GM12878 (cell line): ENCODE measurements at regions not wholly inside any gene's neighbourhood (a gene's known extent, or its start where the extent isn't known, plus 50 kb on each side); places are given as distances from the start of the nearest gene placed in this dataset.

Source experiments
- MXI1 ChIP-seq: fragments of 150-350 bp; IDR thresholded peaks from 2 replicates; pipeline ENCODE4 v1.6.1; 2011; ENCODE audit warnings: low read depth, mild to moderate bottlenecking, inconsistent platforms, low read length, improper control_type of control experiment
- RUNX3 ChIP-seq: IDR thresholded peaks from 2 replicates; pipeline ENCODE4 v1.6.1; 2012; ENCODE audit warnings: low read length, inconsistent platforms
- SIN3A ChIP-seq: IDR thresholded peaks from 2 replicates; pipeline ENCODE4 v1.6.1; 2012; ENCODE audit warnings: low read depth, low read length, improper control_type of control experiment
- TAF1 ChIP-seq: IDR thresholded peaks from 2 replicates; pipeline ENCODE4 v1.6.1; 2011; ENCODE audit warnings: mild to moderate bottlenecking, low read depth, low read length, borderline replicate concordance
- YY1 ChIP-seq: IDR thresholded peaks from 2 replicates; pipeline ENCODE4 v1.6.1; 2011; ENCODE audit warnings: low read depth, mild to moderate bottlenecking, low read length
- TF ChIP-seq, protein P1 (sequence below), 3 experiments: IDR thresholded peaks in 2 of 3; conservative IDR thresholded peaks in 1 of 3; 2 replicates each; pipeline ENCODE4 v1.5.1; 2011; ENCODE audit warnings: low read depth in 3 of 3, low read length in 3 of 3, mild to moderate bottlenecking in 3 of 3, control low read depth in 2 of 3, moderate library complexity in 2 of 3, inconsistent platforms in 1 of 3, mixed read lengths in 1 of 3; ENCODE audit not compliant: control insufficient read depth in 2 of 3, insufficient read depth in 1 of 3; ENCODE audit errors: extremely low read depth in 1 of 3

DNA sequence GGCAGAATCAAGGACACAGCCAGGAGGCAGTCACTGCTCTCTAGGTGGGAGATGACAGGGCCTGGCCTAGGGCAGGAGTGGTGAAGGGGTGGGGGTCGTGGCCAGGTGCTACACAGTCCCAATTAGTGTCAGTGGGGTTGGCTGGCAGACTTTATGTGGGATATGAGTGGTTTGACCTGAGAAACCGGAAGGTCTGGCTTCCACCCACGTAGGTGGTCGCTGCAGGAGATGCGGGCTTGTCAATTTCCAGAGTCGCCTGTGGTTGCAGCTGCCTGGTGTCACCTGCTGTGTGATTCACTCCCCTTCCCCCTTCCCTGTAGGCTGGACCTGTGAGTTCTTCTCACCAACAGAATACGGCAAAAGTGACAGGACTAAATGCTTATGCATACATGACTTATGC, 124.3 kb downstream of the KLF6 start:
- TF ChIP-seq YY1, result no peak
- TF ChIP-seq, protein P1, sequence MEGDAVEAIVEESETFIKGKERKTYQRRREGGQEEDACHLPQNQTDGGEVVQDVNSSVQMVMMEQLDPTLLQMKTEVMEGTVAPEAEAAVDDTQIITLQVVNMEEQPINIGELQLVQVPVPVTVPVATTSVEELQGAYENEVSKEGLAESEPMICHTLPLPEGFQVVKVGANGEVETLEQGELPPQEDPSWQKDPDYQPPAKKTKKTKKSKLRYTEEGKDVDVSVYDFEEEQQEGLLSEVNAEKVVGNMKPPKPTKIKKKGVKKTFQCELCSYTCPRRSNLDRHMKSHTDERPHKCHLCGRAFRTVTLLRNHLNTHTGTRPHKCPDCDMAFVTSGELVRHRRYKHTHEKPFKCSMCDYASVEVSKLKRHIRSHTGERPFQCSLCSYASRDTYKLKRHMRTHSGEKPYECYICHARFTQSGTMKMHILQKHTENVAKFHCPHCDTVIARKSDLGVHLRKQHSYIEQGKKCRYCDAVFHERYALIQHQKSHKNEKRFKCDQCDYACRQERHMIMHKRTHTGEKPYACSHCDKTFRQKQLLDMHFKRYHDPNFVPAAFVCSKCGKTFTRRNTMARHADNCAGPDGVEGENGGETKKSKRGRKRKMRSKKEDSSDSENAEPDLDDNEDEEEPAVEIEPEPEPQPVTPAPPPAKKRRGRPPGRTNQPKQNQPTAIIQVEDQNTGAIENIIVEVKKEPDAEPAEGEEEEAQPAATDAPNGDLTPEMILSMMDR (IDR thresholded peaks at IDR 0.05 in 2 of 3, conservative IDR thresholded peaks at IDR 0.05 in 1 of 3; ENCODE audit: control insufficient read depth in 2 of 3, extremely low read depth in 1 of 3, insufficient read depth in 1 of 3, low read depth in 3 of 3, low read length in 3 of 3), result no peak
- TF ChIP-seq MXI1, result no peak
- TF ChIP-seq TAF1, result no peak
- no peak for TF ChIP-seq SIN3A
- no peak for TF ChIP-seq RUNX3
